ENCODE measurements at regions not wholly inside any gene's neighbourhood (a gene's known extent, or its start where the extent isn't known, plus 50 kb on each side); places are given as distances from the start of the nearest gene placed in this dataset.
"Not testable (repeated sequence)": the region's sequence is repeated elsewhere in the genome, so short reads cannot be mapped to it uniquely, and the experiment has no call there.

DNA sequence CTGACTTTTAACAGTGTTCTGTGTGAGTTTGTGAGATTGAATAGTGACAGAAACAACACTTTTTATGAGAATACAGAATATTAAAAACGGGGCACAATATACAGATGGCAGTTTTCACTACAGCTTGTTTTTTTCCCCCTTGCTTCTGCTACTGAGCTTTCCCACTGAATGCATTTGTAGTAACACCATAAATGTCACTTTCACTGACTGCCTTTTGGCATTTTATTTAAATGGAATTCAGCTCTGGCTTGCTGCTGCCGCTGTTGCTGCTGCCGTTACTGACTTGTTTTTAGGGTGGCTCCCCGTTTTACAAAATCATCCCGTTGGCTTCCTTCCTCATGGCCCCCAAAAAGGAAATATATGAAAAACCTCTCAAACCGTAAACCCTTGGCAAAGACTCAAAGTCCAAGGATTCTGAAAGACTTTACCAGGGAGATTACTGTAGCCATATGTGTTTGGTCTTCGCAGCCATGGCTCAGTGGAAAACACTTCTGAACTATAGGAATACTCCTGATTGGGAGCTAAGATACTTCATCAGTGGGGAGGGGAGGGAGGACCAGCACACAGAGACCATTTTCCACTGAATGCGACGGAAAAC, 151.0 kb downstream of the NUF2 start:
- DNase-seq (ENCODE audit: low spot score), result no peak

- no peak for DNase-seq (ENCODE audit: low spot score)
These were observed 155.6 kb downstream of the NUF2 start for GRCh38 chr1:163477276-163477830.

GRCh38 chr1:163498391-163499330, 176.9 kb downstream of the NUF2 start:
- not testable (repeated sequence) for DNase-seq (ENCODE audit: low spot score)

- no peak for DNase-seq (ENCODE audit: low spot score)
These were observed 182.7 kb downstream of the NUF2 start for GRCh38 chr1:163504331-163504978.

DNA sequence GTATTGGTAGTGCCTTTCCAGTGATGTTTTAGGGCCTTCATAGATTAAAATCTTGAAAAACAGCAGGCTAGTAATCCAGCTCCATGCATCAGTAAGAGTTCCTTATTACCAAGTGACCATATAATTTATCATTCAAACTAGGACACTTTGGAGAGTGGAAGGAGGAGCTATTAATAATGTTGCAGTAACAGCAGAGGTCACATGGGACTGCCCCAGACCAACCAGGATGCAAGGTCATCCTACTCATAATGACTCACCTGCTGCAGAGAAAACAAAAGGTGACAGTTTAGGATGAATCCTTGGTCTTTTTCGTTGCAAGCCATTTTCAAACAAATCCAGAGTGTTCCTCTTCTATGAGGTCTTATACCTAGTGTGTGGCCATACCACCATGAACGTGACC, 187.4 kb downstream of the NUF2 start:
- DNase-seq (ENCODE audit: low spot score), result no peak

DNA sequence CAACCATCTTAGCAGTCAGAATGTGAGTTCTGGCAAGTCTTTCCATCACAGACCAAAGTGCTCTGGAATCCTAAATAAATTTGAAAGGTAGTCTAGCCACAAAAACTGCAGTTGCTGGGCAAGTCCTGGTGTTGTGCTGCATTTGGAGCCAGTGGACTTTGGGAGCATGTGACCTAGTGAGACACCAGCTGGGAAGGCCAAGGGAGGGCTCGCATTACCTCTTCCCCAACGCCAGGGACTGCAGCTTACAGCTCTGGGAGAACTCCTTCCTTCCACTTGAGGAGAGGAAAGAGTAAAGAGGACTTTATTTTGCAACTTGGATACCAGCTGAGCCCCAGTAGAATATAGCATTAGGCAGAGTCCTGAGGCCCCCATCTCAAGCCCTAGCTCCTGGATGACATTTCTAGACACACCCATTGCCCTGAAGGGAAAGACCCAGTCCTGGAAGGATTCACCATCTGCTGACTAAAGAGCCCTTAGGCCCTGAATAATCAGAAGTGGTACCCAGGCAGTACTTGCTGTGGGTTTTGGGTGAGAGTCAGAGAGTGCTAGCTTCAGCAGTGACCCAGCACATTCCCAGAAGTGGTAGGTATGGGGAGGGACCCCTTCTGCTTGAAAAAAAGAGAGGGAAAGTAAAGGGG, 190.7 kb downstream of the NUF2 start:
- no peak for DNase-seq (ENCODE audit: low spot score)

- DNase-seq (ENCODE audit: low spot score), result no peak
These were observed 201.7 kb downstream of the NUF2 start for GRCh38 chr1:163523375-163524029.

- DNase-seq (ENCODE audit: low spot score), result no peak
These were observed 207.1 kb downstream of the NUF2 start for GRCh38 chr1:163528710-163529348.

- no peak for DNase-seq (ENCODE audit: low spot score)
These were observed 209.6 kb downstream of the NUF2 start for GRCh38 chr1:163531345-163531744.

DNA sequence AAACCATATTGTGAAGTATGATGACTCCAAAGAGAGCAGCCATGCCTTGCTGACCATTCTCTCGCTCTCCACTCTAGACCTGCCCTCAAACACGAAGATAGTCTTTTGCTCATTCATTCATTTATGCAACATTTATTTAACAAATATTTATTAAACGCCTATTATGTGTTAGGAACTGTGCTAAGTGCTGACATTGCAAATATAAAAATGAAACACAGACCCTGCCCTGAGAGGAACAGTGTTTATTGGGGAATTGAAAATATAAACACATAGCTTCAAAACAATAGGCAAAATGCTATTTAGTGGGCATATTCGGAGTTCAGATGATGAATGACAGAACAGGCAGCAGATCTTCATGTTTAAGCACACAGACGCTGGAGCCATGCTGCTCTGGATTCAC, 213.6 kb downstream of the NUF2 start:
- DNase-seq (ENCODE audit: low spot score), result no peak

GRCh38 chr1:163535807-163536206, 214.1 kb downstream of the NUF2 start:
- peak; percentile 37 for DNase-seq (ENCODE audit: low spot score)

GRCh38 chr1:163537809-163538208, 216.1 kb downstream of the NUF2 start:
- no peak for DNase-seq (ENCODE audit: low spot score)

- no peak for DNase-seq (ENCODE audit: low spot score)
These were observed 216.9 kb downstream of the NUF2 start for GRCh38 chr1:163538667-163539066.

- DNase-seq (ENCODE audit: low spot score), result no peak
These were observed 219.0 kb downstream of the NUF2 start for GRCh38 chr1:163540727-163541126.

DNA sequence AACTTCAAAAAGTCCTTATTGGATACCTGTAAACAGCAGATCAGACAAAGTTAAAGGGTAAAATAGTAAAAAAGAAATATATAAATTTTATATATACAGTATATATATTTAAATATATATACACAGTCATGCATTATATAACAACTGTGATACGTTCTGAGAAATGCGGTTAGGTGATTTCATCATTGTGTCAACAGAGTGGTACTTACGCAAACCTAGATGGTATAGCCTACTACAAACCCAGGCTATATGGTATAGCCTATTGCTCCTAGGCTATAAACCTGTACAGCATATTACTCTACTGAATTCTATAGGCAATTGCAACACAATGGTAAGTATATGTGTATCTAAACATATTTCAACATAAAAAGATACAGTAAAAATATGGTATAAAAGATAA, 222.7 kb downstream of the NUF2 start:
- DNase-seq (ENCODE audit: low spot score), result no peak

DNA sequence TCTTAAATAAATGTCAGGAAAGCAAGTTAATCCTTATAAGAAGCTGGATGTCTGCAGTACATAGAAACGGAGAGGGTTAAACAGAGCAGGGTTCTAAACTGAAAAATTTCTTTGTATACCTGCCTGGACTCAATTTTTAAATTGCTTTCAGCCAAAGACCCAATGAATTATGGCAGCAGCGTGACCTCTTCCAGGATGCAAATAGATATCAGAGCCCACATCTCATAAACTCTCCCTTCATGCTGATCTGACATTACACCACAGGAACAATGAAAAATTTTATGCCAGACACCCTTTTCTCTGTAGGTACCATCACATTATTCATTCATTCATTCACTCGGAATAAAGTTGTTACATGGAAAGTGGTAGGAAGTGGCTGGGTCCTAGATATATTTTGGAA, 236.4 kb downstream of the NUF2 start:
- DNase-seq (ENCODE audit: low spot score), result no peak

GRCh38 chr1:163561580-163562295, 240.0 kb downstream of the NUF2 start:
- DNase-seq (ENCODE audit: low spot score), result peak; percentile 33

DNA sequence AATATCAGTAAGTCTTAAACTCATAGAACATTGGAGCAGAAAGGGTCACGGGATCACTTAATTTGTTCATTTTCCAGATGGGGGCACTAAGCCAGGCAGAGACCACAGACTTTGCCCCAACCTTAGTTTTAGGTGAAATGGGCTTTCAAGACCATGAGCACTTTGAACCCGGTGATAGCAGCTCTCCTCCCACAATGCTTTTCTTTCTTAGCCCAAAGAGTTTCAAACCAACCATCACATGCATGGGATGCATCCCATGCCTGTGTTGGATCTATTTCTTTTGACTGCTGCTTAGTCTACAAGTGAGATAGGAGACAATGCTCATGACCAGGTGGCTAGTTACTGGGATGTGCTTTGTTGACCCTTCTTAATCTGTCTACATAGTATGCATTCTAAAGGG, 240.6 kb downstream of the NUF2 start:
- DNase-seq (ENCODE audit: low spot score), result no peak

- DNase-seq (ENCODE audit: low spot score), result no peak
These were observed 243.4 kb downstream of the NUF2 start for GRCh38 chr1:163565166-163565565.

- no peak for DNase-seq (ENCODE audit: low spot score)
These were observed 248.3 kb downstream of the NUF2 start for GRCh38 chr1:163570071-163570470.

Measured in Ammon's horn (tissue), 1 donor.